ENCODE measurements at regions not wholly inside any gene's neighbourhood (a gene's known extent, or its start where the extent isn't known, plus 50 kb on each side); places are given as distances from the start of the nearest gene placed in this dataset.
A peak's percentile ranks its signal among the peaks of the same experiment; 100 is the strongest.

DNA sequence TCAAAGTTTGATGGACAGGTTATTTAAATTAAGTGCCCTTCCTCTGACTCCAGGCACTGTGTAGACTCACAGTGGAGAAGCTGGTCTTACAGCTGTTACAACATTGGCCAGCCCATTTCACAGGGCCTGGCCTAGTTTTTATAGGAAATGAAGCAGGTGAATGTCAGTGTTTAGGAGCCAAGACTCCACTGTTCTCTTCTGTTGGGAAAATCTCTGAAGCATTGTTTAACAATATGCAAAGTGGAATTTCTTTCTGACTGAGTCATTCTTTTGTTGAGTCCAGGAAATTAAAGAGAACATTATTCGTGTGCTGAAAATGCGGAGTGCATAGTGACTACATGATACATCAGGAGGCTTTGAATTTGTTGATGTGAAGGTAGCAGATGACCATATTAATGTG lies 64.7 kb downstream of the ARRDC4 start:
- no peak for DNase-seq

DNA sequence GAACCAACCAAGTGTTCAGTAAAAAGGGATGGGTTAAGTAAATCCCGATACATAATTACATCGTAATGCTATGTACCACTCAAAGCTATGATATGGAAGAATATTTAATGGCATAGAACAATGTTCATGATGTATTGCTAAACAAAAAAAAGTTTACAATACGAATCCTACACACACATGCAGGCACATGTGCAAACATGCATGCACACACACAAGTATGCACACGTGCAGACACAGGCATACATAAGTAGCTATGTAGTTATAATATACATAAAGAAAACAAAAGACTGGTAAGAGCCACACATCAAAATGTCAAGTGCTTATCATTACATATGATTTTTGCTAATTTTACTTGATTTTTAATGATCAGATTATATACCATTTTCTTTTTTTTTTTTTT lies 74.2 kb downstream of the ARRDC4 start:
- no peak for DNase-seq

DNA sequence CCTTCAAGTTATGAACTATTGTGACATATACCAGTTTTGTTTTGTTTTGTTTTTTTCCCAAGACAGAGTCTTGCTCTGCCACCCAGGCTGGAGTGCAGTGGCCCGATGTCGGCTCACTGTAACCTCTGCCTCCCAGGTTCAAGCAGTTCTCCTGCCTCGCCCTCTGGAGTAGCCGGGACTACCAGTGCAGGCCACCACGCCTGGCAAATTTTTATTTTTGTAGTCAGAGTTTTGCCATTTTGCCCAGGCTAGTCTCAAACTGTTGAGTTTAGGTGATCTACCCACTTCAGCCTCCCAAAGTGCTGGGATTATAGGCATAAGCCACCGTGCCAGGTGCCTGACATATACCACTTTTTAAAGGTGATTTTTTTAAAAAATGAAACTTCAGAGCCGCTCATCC lies 74.6 kb downstream of the ARRDC4 start:
- DNase-seq: no peak

DNA sequence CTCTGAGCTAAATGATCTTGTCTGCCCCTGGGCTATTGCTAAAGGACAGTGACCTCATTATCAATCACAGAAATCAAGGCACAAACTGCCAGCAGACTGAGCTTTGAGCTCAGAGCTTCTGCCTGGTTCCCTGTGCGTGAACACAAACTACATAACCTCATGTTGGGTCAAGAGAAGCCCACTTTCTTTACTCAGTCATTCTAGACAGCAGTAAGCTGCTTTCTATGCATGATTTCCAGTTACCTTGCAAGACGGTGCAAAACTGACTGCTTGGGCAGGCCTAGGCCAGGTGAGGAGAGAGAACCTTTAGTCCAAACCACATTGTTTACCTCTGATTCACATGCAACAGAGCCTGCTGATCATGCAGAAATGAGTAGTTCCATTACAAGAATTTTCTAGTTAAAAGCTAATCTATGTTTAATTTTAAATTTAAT lies 75.1 kb downstream of the ARRDC4 start:
- DNase-seq: no peak

DNA sequence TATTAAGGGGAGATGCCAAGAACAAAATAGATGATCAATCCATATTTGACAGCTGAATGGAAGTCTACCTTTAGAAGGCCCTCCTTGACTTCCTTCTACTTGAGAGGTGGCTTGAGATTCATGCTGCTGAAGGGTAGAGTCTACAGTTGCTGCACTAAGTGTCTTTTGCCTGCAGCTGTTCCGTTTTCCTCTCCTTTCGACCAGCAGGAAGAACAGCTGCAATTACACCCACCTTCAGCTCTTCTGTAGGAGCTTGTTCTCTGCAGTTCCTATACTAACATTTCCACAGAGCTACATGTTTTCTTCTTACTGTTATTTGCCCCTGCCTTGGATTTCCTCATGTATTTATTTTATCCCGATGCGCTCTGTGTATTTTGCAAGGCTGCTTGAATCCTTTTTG lies 79.1 kb downstream of the ARRDC4 start:
- DNase-seq: no peak

DNA sequence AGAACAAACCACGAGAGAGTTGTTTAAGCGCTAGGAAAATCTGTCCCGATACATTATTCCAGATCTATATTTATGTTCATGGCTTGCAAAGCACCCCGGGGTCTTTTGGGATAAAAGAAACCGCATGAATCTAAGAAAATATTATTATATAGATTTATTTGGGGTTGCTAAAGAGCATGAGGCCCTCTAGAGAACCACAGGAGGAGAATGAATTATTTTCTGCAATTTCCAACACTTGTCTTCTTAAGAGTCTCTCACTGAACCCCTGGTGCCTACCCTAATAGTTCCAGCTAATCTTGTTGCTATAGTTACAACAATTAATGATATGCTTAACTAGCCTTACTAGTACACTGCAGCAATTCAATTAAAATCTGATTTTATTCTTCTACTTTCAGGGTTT lies 79.6 kb downstream of the ARRDC4 start:
- DNase-seq: no peak

DNA sequence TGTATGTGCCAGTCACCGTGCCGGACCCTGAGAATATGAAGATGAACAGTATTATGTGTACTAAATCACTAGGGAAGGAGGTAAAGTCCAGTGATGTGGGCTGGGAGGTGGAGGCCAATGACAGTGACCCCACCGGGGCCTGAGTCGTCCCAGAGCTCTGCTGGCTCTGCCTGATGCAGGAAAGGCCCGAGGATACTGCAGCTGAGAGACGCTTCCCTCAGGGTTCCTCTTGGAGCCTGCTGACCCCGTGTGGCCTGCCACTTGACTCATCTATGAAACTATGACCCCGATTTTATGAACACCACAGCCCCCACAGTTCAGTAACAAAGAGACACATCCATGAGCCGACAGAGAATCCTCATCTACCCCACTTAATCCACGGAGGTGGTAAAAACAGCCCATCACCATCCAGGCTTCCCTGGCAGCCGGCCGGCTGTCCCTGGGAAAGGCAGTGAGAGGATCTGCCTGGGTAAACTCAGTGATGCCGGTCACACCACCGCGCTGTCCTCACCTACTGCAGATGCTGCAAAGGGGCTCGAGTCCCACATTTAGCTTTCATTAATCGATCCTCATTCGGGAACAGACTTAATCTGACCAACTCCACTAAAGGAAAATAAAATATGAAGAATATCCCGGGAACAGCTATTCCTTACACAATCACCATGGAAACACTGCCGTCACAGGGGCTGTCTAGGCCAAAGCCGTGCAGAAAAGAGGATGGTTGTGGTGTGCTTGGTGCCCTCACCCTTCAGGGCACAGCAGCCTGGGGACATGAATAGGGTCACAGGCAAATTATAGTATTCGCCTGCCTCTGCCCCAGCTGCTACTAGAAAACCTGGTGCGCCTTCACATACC lies 82.9 kb downstream of the ARRDC4 start:
- DNase-seq: peak in 4 of 56 donors; percentile 7 to 18 (median 11)

DNA sequence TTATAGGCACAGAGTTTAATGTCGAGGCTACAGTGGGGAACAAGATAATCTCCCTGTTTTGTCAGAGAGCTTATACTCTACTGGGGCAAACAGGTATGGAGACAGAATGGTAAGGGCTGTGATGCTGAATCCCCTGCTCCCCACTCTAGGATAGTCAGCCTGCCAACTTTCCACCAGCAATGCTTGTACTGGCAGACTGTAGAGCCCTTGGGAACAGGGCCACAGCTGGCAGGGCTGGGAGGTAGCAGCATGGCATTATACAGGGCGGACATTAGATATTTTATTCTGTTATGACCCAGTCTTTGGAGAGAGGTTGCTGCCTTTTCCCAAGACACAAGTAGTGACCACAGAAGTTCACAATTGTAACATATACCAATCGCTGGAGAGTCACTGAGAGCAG lies 91.2 kb downstream of the ARRDC4 start:
- DNase-seq: no peak

DNA sequence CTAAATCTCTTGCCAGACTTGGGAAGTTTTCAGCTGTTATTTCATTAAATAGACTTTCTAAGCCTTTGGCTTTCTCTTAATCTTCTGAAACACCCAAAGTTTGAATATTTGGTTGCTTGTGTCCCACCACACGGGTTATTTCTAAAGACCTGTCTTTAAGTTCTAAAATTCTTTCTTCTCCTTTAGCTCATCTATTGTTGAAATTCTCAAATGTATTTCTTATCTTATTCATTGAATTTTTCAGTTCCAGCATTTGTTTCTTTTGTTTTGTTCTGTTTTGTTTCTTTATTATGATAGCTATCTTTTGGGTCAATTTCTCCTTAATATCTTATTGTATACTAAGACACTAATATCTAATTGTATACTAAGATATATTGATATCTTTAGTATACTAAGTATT lies 97.0 kb downstream of the ARRDC4 start:
- no peak for DNase-seq

DNA sequence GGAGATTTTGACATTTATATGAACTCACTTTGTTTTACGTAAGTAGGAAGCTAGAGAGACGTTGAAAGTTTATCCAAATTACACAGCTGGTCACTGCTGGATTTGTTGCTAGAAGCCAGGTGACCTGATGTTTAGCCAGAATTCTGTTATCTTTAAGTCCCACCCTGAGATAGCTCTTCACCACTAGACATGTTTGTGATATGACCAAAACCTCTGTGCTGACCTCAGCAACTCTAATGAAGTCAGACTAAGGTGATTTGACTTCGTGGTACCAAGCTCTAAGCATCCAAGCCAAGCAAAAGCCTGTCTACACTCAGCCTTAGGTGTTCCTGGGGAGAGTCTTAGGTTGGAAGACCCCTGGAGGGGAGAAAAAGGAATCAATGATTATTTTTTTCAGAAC lies 102.4 kb downstream of the ARRDC4 start:
- no peak for DNase-seq

DNA sequence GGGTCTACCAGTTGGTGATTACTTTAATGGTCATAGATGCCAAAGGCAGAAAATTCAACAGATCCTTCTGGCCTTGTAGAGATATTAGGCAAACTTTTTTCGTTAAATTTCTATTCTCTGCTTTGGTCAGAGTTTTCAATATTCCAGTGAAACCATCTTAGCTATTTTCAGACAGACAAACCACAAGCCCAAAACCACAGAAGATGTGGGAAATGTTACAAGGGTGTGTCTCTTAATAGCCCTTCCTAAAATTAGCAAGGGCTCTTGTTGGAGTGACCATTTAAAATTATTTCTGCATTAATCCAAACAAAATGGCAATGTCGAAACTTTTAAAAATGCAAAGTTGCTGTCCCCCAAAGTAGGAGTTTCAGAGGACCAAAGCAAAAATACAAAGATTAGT lies 102.8 kb downstream of the ARRDC4 start:
- no peak for DNase-seq

DNA sequence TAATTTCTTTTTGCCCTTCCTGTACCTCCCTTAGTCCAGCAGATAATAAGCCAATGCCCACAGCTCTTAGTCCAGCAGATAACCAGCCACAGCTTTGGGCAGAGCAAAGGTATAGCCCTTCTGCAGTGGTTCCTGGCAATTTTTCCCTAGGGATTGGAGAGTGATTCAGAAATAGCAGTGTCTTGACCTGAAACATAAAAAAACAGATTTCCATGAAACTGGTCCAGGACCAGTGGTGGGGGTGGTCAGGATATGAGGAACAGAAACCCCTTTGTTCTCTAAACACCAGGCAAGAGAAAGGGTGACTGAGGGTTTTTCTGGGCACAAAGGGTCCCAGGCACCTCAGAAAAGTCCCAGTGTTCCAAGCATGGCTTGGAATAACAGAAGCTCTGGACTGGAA lies 103.4 kb downstream of the ARRDC4 start:
- DNase-seq: no peak

DNA sequence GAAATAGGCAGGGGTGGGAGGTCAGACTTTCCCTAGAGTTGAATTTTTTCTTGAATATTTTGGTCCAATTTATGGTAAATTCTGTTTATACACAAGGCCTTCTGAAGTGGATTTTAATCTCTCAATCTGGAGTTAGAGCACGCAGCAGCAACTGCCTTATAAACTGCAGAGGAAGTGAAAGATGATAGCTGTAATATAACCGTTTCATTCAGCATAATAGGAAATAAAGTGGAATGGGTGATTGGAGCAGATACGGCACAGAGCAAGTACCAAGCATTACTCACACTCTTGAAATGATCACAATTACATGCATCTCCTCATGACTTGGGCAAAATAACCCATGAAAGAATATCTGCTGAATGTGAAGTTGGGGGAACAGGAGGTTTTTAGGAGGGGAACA lies 106.8 kb downstream of the ARRDC4 start:
- no peak for DNase-seq

DNA sequence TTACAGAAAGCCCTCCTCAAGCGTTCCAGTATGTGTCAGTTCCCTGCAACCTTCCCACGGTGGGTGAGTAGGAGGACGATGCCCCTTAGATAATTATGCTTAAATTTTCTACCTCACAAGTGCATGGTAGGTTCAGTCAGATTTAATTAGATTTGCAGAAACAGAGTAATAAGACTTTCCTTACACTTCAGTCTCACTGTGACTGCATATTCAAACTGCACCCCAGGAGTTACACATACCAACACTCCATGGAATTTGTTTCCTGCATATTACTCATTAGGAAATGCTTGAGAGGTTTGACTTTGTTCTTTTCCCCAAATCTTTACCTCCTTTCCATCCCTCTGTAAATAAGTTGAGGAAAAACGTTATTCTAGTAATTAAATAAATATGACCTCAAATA lies 108.8 kb downstream of the ARRDC4 start:
- DNase-seq: no peak

DNA sequence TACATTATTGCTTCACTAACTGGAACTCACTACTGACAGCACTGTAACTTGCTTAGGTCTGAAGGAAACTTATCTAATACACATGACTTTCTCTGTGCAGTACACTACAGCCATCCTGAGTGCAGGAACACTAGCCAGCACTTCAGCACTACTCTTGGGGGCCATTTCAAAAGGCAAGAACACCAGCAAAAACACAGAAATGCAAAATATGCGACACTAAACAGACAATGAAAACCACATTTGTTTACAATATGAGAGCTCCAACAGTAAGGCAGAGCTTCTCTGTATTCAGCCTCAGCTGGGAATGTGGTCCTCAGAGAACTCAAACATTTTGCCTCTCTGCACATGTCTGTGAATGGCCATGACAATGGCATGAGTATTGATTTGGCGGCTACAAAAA lies 109.6 kb downstream of the ARRDC4 start:
- no peak for DNase-seq

DNA sequence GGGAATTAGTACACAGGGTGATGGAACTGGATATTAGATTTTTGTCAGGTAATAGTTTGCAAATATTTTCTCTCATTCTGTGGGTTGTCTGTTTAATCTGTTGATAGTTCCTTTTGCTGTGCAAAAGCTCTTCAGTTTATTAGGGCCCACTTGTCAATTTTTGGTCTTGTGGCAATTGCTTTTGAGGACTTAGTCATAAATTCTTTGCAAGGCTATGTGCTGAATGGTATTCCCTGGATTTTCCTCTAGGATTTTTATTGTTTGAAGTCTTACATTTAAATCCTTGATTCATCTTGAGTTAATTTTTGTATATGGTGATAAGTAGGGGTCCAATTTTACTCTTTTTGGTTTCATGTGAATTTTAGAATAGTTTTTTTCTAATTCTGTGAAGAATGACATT lies 111.3 kb downstream of the ARRDC4 start:
- no peak for DNase-seq

DNA sequence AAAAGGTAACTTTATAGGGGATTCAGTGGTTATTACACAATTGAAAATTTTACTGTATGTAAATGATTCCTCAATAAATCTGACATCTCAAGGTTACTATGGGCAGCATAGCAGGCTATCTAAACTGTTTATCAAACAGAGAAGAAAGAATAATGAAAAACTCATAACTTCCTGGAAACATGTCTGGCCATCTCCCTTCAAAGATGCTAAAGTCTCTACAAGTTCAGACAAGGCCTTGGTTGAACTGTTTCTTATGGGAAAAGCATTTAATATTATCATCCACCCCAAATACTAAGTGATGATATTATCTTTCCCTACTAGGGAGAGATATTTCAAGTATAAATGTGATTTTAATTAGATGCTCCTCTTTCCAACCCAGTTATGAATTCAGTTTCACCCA lies 114.9 kb downstream of the ARRDC4 start:
- DNase-seq: no peak

DNA sequence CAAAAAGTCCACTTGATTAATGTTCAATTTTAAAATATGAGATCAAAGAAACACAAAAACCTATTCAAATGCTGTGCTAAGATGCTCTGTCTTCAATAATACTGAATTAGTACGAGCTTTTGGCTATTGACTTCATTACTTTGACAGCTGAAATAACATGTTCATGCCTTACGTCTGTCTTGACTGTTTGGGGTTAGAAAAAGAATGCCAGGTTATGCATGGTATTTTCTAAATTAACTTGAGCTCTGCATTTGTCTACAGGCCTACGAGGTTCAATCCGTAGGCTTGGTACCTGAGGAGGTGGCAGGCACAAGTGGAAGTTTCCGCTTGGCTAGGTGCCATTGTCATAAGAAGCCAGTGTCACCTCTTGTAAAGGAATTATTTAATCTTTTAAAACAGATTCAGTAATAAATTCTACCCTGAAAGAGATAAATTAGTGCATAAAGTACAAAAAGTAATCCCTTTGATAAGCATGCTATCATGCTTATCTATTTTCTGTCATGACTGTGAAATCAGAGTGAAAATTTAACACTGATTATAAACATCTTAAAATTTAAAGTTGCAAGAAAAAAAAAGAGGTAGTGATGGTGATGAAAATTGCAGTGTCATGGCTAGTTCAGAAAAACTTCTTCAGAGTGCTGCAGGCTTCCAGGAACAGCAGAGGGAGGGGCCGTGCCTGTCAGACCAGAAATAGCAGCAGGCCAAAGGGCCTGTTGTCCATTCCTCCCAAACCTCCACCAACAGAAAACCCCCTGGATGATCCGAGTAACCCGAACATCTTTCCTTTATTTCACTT lies 115.7 kb downstream of the ARRDC4 start:
- DNase-seq: no peak

DNA sequence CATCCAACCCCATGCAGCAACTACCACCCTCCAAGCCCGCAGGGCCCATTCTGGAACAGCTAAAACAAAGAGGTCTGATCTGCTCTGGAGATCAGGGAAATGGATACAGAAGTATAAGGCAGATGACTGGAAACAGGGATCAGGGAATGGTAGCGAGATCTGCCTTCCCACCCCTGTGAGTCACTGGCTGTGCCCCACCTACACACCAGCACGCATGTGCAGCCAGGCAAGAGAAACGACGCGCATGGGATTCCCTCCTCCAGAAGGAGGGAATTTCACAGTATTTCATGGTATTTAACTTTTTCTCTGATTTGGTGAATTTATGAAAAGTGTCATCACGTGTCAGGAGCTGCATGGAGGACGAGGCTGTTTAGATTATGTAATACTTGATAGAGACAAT lies 116.7 kb downstream of the ARRDC4 start:
- DNase-seq: peak in 2 of 56 donors; percentile 4 to 6

DNA sequence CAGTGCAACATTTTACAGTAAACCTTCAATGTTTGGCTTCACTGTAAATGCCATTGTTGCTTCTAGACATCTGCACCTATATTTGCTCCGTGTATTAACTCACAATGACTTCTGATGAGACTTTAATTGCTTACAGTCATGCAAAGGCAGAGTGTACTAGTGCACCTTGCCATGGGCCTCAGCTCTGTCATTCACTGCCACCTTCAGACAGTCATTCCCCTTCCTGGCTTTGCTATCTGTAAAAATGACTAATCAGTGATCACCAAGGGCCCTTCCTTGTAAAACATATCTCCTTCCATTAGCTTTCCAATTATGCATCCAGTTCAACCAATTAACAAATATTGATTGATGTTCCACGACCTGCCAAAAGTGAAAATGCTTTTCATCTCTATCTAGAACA lies 120.3 kb downstream of the ARRDC4 start:
- DNase-seq: no peak

DNA sequence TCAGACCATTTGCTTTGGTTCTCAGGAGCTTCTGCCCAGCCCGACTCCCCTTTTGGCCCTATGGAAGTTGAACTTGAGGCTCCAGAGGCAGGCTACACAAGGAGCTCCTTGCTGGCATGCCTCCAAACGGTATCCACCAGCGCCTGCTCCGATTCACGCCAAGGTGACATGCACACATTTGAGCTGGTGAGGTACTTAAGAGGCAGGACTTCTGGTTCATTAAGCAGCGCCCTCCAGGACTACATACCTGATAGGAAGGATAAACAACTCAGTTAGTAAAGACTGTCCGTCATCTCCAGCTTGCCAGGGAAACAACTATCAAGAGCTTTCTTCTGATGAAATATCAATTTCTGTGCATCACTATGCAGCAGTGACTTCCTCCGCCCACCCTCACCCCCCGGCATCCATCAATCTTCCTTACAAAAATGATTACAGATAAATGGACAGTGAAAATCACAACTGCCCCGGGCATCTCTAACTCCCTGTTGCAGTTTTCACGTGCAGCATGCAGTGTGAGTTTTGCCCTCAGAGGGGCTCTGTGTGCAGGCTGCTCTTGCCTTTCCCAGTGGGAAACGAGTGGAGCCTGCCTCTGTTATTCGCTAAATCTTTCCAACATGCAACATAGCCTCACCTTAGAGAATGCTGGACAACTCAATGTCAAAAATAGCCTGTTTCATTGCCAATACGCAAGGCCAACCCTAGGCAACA lies 122.9 kb downstream of the ARRDC4 start:
- no peak for DNase-seq

DNA sequence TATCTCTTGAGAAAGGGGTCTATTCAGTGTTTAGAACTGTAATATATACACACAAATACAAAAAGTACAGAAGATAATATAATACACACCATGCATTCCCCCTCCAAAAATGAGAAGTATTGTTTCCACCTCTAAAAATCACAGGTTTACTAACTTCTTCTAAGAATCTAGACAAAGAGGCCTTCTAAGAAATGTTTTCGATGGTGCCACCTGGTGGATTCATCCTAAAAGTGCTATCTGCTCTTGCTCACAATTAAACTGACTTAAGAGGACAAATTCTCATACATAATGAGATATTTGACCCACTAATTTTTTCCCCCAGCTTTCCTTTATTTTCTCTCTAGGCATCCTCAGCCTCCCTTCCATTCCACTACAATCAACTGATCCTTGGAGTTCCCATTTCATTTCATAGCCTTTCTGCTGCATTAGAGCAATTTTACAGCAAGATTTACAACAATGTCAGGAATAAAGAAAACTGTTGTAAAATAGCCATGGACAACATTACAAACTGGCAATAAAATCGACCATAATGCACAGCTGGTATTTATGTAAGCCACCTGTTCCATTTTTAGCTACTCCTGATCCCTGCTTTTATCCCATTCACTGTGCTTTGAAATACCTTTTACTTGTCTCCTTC lies 124.6 kb downstream of the ARRDC4 start:
- peak in 12 of 56 donors; percentile 1 to 59 (median 10) for DNase-seq

Measured in amygdala (tissue), 56 donors.